PFSK-1 (cell line): ENCODE measurements at regions not wholly inside any gene's neighbourhood (a gene's known extent, or its start where the extent isn't known, plus 50 kb on each side); places are given as distances from the start of the nearest gene placed in this dataset.

ENCODE experiments used
- FOXP2 ChIP-seq: optimal IDR thresholded peaks from 2 replicates; pipeline ENCODE3; 2011; ENCODE audit warnings: borderline replicate concordance, control low read depth, inconsistent platforms; ENCODE audit not compliant: insufficient read depth; ENCODE audit errors: extremely low read length, extremely low read depth
- SIN3A ChIP-seq: IDR thresholded peaks from 2 replicates; pipeline ENCODE4 v1.6.1; 2012; ENCODE audit warnings: mild to moderate bottlenecking, low read length, moderate library complexity, borderline replicate concordance; ENCODE audit not compliant: insufficient read depth

DNA sequence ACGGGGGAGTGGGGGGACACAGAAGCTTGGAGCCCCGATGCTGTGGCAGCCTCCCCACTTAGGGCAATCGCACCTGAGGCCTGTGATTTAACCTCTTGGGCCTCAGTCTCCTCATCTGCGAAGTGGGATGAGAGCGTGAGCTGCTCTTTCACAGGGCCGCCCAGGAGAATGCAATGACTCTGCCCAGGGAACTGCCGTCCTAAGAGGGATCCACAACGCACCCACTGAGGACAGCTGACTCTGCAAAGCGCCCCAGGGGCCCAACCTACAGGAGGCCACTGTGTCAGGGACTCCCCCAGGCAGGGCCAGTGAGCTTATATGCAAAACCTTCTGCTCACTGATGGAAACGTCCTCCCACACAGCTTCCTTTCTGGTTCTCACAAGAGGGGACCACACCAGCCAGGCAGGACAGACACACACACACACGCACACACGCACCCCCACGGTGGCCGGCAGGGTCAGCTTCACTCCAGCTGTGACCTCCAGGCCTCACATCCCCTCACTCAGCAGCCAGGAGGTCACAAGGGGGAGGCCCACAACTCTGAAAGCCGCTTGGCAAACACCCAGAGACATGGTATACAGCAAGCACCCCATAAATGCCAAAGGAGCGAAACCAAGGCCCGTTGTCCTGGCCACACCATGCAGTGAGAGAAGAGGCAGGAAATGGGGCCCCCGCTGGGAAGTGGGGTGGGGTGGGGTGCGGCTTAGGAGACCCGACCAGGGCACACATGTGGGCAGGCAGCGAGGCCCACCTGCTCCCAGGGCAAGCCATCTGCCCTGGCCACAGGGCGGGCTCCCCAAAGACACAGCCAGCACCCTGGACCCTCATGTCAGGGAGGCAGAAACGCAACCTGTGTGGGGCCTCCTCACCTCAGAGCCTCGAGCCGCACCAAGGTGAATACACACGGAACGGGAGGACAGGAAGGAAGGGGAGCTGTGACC is 73.3 kb downstream of the NCOR2 start:
- TF ChIP-seq SIN3A (no peak), FOXP2 (no peak)
